SK-N-SH (cell line): ENCODE measurements at regions not wholly inside any gene's neighbourhood (a gene's known extent, or its start where the extent isn't known, plus 50 kb on each side); places are given as distances from the start of the nearest gene placed in this dataset.

ENCODE experiments used
- CTCF ChIA-PET: fragments of 300-600, 350-600 bp; formaldehyde crosslinking; extraction: SDS; loops from one replicate; lab custom pipeline; 2021; lab: Yijun Ruan, JAX
- POLR2A ChIA-PET: fragments of 350-600 bp; sonication (Branson Sonifier 250); formaldehyde crosslinking; extraction: SDS; loops from one replicate; lab custom pipeline; 2020; ENCODE audit warnings: antibody characterized with exemption, inconsistent platforms; lab: Yijun Ruan, JAX
- DNase-seq: peaks from one replicate; pipeline ENCODE4 v3.0.0; 2012
- H2AFZ ChIP-seq: fragments of 200-600 bp; sonication (generic); 2 replicates; pipeline ENCODE4 v1.8.1; 2016; ENCODE audit warnings: antibody characterized with exemption, mild to moderate bottlenecking, low read depth
- H3F3A ChIP-seq: fragments of 200-600 bp; sonication (generic); replicated peaks from 2 replicates; pipeline ENCODE3; 2016; ENCODE audit warnings: antibody characterized with exemption, mild to moderate bottlenecking; ENCODE audit not compliant: insufficient read depth
- H3K27ac ChIP-seq, 2 experiments: fragments of 200-500 bp in 1 of 2; fragments of 200-600 bp in 1 of 2; sonication (Bioruptor generic) in 1 of 2; sonication (generic), shearing (Covaris generic) in 1 of 2; 2 replicates each; pipeline versions ENCODE4 v1.5.1 to v1.6.1; 2014 to 2016; ENCODE audit warnings: low read depth in 2 of 2, inconsistent platforms in 1 of 2, low read length in 1 of 2, mild to moderate bottlenecking in 1 of 2, mixed read lengths in 1 of 2
- H3K27me3 ChIP-seq: fragments of 200-600 bp; sonication (generic), shearing (Covaris generic); 2 replicates; pipeline ENCODE4 v1.6.1; 2016; ENCODE audit warnings: mixed run types; ENCODE audit not compliant: insufficient read depth
- H3K36me3 ChIP-seq, 2 experiments: fragments of 200-500 bp in 1 of 2; fragments of 200-600 bp in 1 of 2; sonication (Bioruptor generic) in 1 of 2; sonication (generic) in 1 of 2; replicated peaks in 1 of 2; 2 replicates each; pipeline versions ENCODE3 to v1.5.1; 2014 to 2016; ENCODE audit warnings: low read length in 1 of 2, mild to moderate bottlenecking in 1 of 2; ENCODE audit not compliant: insufficient read depth in 2 of 2, control insufficient read depth in 1 of 2
- H3K4me1 ChIP-seq, 2 experiments: fragments of 200-500 bp in 1 of 2; fragments of 200-600 bp in 1 of 2; sonication (Bioruptor generic) in 1 of 2; sonication (generic), shearing (Covaris generic) in 1 of 2; 2 replicates each; pipeline versions ENCODE4 v1.5.1 to v1.6.1; 2014 to 2016; ENCODE audit warnings: low read depth in 1 of 2, low read length in 1 of 2, mixed run types in 1 of 2; ENCODE audit not compliant: insufficient read depth in 2 of 2, control insufficient read depth in 1 of 2
- H3K4me2 ChIP-seq: fragments of 200-600 bp; sonication (generic), shearing (Covaris generic); 2 replicates; pipeline ENCODE4 v1.6.1; 2017; ENCODE audit warnings: mixed run types
- H3K4me3 ChIP-seq, 2 experiments: fragments of 200-500 bp in 1 of 2; fragments of 200-600 bp in 1 of 2; sonication (Bioruptor generic) in 1 of 2; sonication (generic), shearing (Covaris generic) in 1 of 2; 2 replicates each; pipeline versions ENCODE4 v1.5.1 to v1.8.1; 2014 to 2016; ENCODE audit warnings: low read depth in 2 of 2, inconsistent platforms in 1 of 2, low read length in 1 of 2, mild to moderate bottlenecking in 1 of 2, mixed read lengths in 1 of 2, moderate library complexity in 1 of 2
- H3K79me2 ChIP-seq: fragments of 200-600 bp; sonication (generic); 2 replicates; pipeline ENCODE4 v1.8.1; 2017; ENCODE audit warnings: mild to moderate bottlenecking; ENCODE audit not compliant: insufficient read depth
- H3K9ac ChIP-seq: fragments of 200-600 bp; sonication (generic); 2 replicates; pipeline ENCODE4 v1.6.1; 2017; ENCODE audit warnings: mixed run types
- H3K9me2 ChIP-seq: fragments of 200-600 bp; sonication (generic); 2 replicates; pipeline ENCODE4 v1.6.1; 2017; ENCODE audit warnings: mixed run types
- H3K9me3 ChIP-seq: fragments of 200-600 bp; sonication (generic); 2 replicates; pipeline ENCODE4 v1.6.1; 2017; ENCODE audit warnings: mixed run types, mild to moderate bottlenecking, moderate library complexity
- H4K20me1 ChIP-seq: fragments of 200-600 bp; sonication (generic); 2 replicates; pipeline ENCODE4 v1.6.1; 2017; ENCODE audit warnings: mild to moderate bottlenecking, mixed run types; ENCODE audit not compliant: insufficient read depth
- CHD2 ChIP-seq: fragments of 150-350 bp; IDR thresholded peaks from 2 replicates; pipeline ENCODE4 v1.6.1; 2018; ENCODE audit warnings: low read length; ENCODE audit not compliant: partially characterized antibody
- CTCF ChIP-seq: fragments of 200-600 bp; sonication (generic); IDR thresholded peaks from 2 replicates; pipeline ENCODE4 v1.6.1; 2017; ENCODE audit warnings: antibody characterized with exemption, mild to moderate bottlenecking, moderate library complexity
- EP300 ChIP-seq, 2 experiments: IDR thresholded peaks; 2 replicates each; pipeline versions ENCODE4 v1.4.0 to v1.6.1; 2012; ENCODE audit warnings: borderline replicate concordance in 1 of 2, low read depth in 1 of 2, low read length in 1 of 2
- EZH2phosphoT487 ChIP-seq: fragments of 200-600 bp; sonication (generic); IDR thresholded peaks from 2 replicates; pipeline ENCODE4 v1.6.1; 2017; ENCODE audit warnings: low read depth, mixed run types, mild to moderate bottlenecking, antibody characterized with exemption, moderate library complexity, borderline replicate concordance
- FOSL2 ChIP-seq: IDR thresholded peaks from 2 replicates; pipeline ENCODE4 v1.4.0; 2012; ENCODE audit warnings: low read depth, mild to moderate bottlenecking, moderate library complexity, borderline replicate concordance
- FOXJ3 ChIP-seq: sonication (generic); formaldehyde crosslinking; IDR thresholded peaks from 2 replicates; pipeline ENCODE4 v1.5.1; 2020; ENCODE audit warnings: mild to moderate bottlenecking, missing genetic modification reagents
- JUND ChIP-seq: IDR thresholded peaks from 2 replicates; pipeline ENCODE4 v1.4.0; 2012
- MAX ChIP-seq: IDR thresholded peaks from 2 replicates; pipeline ENCODE4 v1.4.0; 2012; ENCODE audit warnings: low read depth
- MEF2A ChIP-seq: IDR thresholded peaks from 2 replicates; pipeline ENCODE4 v1.4.0; 2012; ENCODE audit warnings: low read depth, borderline replicate concordance
- PBX3 ChIP-seq: IDR thresholded peaks from 2 replicates; pipeline ENCODE4; 2012
- POLR2AphosphoS5 ChIP-seq: IDR thresholded peaks from 2 replicates; pipeline ENCODE4 v1.6.1; 2012; ENCODE audit warnings: low read depth, low read length
- RAD21 ChIP-seq: IDR thresholded peaks from 2 replicates; pipeline ENCODE4 v1.6.1; 2012; ENCODE audit warnings: mild to moderate bottlenecking, low read length
- RCOR1 ChIP-seq: fragments of 150-350 bp; IDR thresholded peaks from 2 replicates; pipeline ENCODE4 v1.6.1; 2017; ENCODE audit warnings: antibody characterized with exemption, low read length
- SIN3A ChIP-seq: IDR thresholded peaks from 2 replicates; pipeline ENCODE4 v1.6.1; 2012; ENCODE audit warnings: low read depth, mild to moderate bottlenecking, low read length, moderate library complexity, borderline replicate concordance
- SMC3 ChIP-seq: IDR thresholded peaks from 2 replicates; pipeline ENCODE4 v1.6.1; 2012; ENCODE audit warnings: low read depth, low read length, improper control_type of control experiment
- TCF12 ChIP-seq: IDR thresholded peaks from 2 replicates; pipeline ENCODE4 v1.4.0; 2012
- TEAD4 ChIP-seq: IDR thresholded peaks from 2 replicates; pipeline ENCODE4 v1.4.0; 2012; ENCODE audit warnings: mild to moderate bottlenecking, borderline replicate concordance; ENCODE audit not compliant: insufficient read depth
- USF1 ChIP-seq: IDR thresholded peaks from 2 replicates; pipeline ENCODE4 v1.4.0; 2012; ENCODE audit warnings: low read depth, borderline replicate concordance
- USF2 ChIP-seq: fragments of 150-350 bp; IDR thresholded peaks from 2 replicates; pipeline ENCODE4 v1.6.1; 2017; ENCODE audit warnings: antibody characterized with exemption, low read length, low read depth, borderline replicate concordance
- ZBTB33 ChIP-seq: IDR thresholded peaks from 2 replicates; pipeline ENCODE4 v1.4.0; 2012; ENCODE audit warnings: low read depth, borderline replicate concordance
- WGBS: methylation state at CpG from one replicate; pipeline ENCODE4 v1.1.6; 2017; ENCODE audit warnings: low lambda C conversion rate; 5-methylcytosine and 5-hydroxymethylcytosine counted together

GRCh38 chr5:4027088-4027734, 431.6 kb downstream of the IRX1 start:
- CTCF ChIA-PET, result no interaction called here

More at GRCh38 chr5:4027088-4027734, 431.6 kb downstream of the IRX1 start:
- H4K20me1 ChIP-seq, result no peaks in the 10 kb centered on the region
- no peak overlapping the region for H3K9ac ChIP-seq
- H3K4me3 ChIP-seq, result no peak overlapping the region
- no peak overlapping the region for H2AFZ ChIP-seq
- 18% methylated on average over 17 of the region's 17 CpGs for WGBS
- no peak overlapping the region for H3K27ac ChIP-seq
- H3K9me2 ChIP-seq, result no peaks in the 10 kb centered on the region
- no peaks in the 10 kb centered on the region for H3K27me3 ChIP-seq
- DNase-seq, result no peak
- no peaks in the 10 kb centered on the region for H3F3A ChIP-seq
- no peak for TF ChIP-seq MEF2A
- TF ChIP-seq ZBTB33, result no peak
- TF ChIP-seq TEAD4, result no peak
- no peak for TF ChIP-seq FOXJ3
- TF ChIP-seq MAX, result no peak
- TF ChIP-seq USF2, result no peak
- TF ChIP-seq RAD21, result no peak
- no peak for TF ChIP-seq SMC3
- TF ChIP-seq CTCF, result no peak
- no peak for TF ChIP-seq JUND
- TF ChIP-seq SIN3A, result no peak
- no peak for TF ChIP-seq CHD2
- TF ChIP-seq FOSL2, result no peak
- no peak for TF ChIP-seq PBX3
- TF ChIP-seq USF1, result no peak
- TF ChIP-seq EP300 (IDR thresholded peaks at IDR 0.05; ENCODE audit: borderline replicate concordance in 1 of 2, low read depth in 1 of 2, low read length in 1 of 2), result no peak
- no peak for TF ChIP-seq POLR2AphosphoS5
- no peak for TF ChIP-seq EZH2phosphoT487
- TF ChIP-seq RCOR1, result no peak
- no peak for TF ChIP-seq TCF12
- H3K9me3 ChIP-seq, result no peaks in the 10 kb centered on the region
- H3K4me2 ChIP-seq, result no peak overlapping the region
- no peaks in the 10 kb centered on the region for H3K4me1 ChIP-seq
- no peaks in the 10 kb centered on the region for H3K36me3 ChIP-seq
- no peaks in the 10 kb centered on the region for H3K79me2 ChIP-seq
- POLR2A ChIA-PET, result no interaction called here
